Coronary artery (tissue), 2 donors: ENCODE measurements at regions not wholly inside any gene's neighbourhood (a gene's known extent, or its start where the extent isn't known, plus 50 kb on each side); places are given as distances from the start of the nearest gene placed in this dataset.

Source experiments
- DNase-seq: peaks from one replicate; pipeline ENCODE4 v3.0.0-alpha.2; 2017; ENCODE audit warnings: low spot score
- H3K27ac ChIP-seq, 2 donors: fragments of 200-600 bp; sonication (generic); one replicate each; pipeline ENCODE4 v1.5.1; 2016 to 2019
- H3K4me3 ChIP-seq: fragments of 200-600 bp; sonication (generic); 2 replicates; pipeline ENCODE4 v1.5.1; 2016; ENCODE audit warnings: mild to moderate bottlenecking, moderate library complexity
- CTCF ChIP-seq: fragments of 200-600 bp; sonication (generic); IDR thresholded peaks from one replicate; pipeline ENCODE4 v1.5.1; 2019; ENCODE audit warnings: antibody characterized with exemption

- TF ChIP-seq CTCF = no peak
- DNase-seq = no peak
- Histone ChIP-seq H3K4me3 (no peak overlapping the region), H3K27ac (no peak overlapping the region)
Observed at GRCh38 chr9:120184266-120184665, 395.7 kb downstream of the CDK5RAP2 start.

GRCh38 chr9:120183615-120184014 lies 396.4 kb downstream of the CDK5RAP2 start:
- no peak overlapping the region for H3K4me3 ChIP-seq
- DNase-seq = peak; percentile 43
- H3K27ac ChIP-seq = no peak overlapping the region
- TF ChIP-seq CTCF = no peak

GRCh38 chr9:120182011-120182410 lies 398.0 kb downstream of the CDK5RAP2 start:
- Histone ChIP-seq H3K4me3 (no peak overlapping the region), H3K27ac (no peak overlapping the region)
- DNase-seq = peak; percentile 33
- TF ChIP-seq CTCF = no peak

GRCh38 chr9:120177121-120177520 lies 402.8 kb downstream of the CDK5RAP2 start:
- peak; percentile 17 for DNase-seq
- TF ChIP-seq CTCF = no peak

GRCh38 chr9:120175031-120175430 lies 404.9 kb downstream of the CDK5RAP2 start:
- TF ChIP-seq CTCF = no peak
- DNase-seq = peak; percentile 45
- Histone ChIP-seq H3K27ac (no peak overlapping the region), H3K4me3 (no peak overlapping the region)

More at GRCh38 chr9:120177121-120177520, 402.8 kb downstream of the CDK5RAP2 start:
- no peak overlapping the region for H3K4me3 ChIP-seq
- H3K27ac ChIP-seq = no peak overlapping the region

GRCh38 chr9:120161776-120162175 lies 418.2 kb downstream of the CDK5RAP2 start:
- no peak for TF ChIP-seq CTCF
- no peak overlapping the region for H3K27ac ChIP-seq
- peak; percentile 36 for DNase-seq

GRCh38 chr9:120158221-120158620 lies 421.7 kb downstream of the CDK5RAP2 start:
- Histone ChIP-seq H3K27ac (no peak overlapping the region), H3K4me3 (no peak overlapping the region)
- peak; percentile 8 for DNase-seq
- TF ChIP-seq CTCF = no peak

More at GRCh38 chr9:120161776-120162175, 418.2 kb downstream of the CDK5RAP2 start:
- H3K4me3 ChIP-seq = no peak overlapping the region
